ENCODE measurements at regions not wholly inside any gene's neighbourhood (a gene's known extent, or its start where the extent isn't known, plus 50 kb on each side); places are given as distances from the start of the nearest gene placed in this dataset.

GRCh38 chr3:139838269-139838957 lies 96.6 kb upstream of the CLSTN2 start:
- TF ChIP-seq CTCF (IDR thresholded peaks at IDR 0.05; ENCODE audit: low read depth, low read length, missing control alignments), result no peak
- no peak overlapping the region for H3K4me3 ChIP-seq (ENCODE audit: low read depth, low read length)
- no peak for DNase-seq (ENCODE audit: low read depth)
- in situ Hi-C loops (cut with HindIII; ENCODE audit: low sequenced_read_pairs), result no loop called here

- DNase-seq (ENCODE audit: low read depth), result no peak
- in situ Hi-C loops (cut with HindIII; ENCODE audit: low sequenced_read_pairs), result no loop called here
- TF ChIP-seq CTCF (IDR thresholded peaks at IDR 0.05; ENCODE audit: low read depth, low read length, missing control alignments), result no peak
Measured at GRCh38 chr3:139836698-139837464, 98.1 kb upstream of the CLSTN2 start.

GRCh38 chr3:139835830-139836683 lies 98.9 kb upstream of the CLSTN2 start:
- no peak for DNase-seq (ENCODE audit: low read depth)
- H3K4me3 ChIP-seq (ENCODE audit: low read depth, low read length), result no peak overlapping the region
- in situ Hi-C loops (cut with HindIII; ENCODE audit: low sequenced_read_pairs), result no loop called here
- no peak for TF ChIP-seq CTCF (IDR thresholded peaks at IDR 0.05; ENCODE audit: low read depth, low read length, missing control alignments)

More at GRCh38 chr3:139836698-139837464, 98.1 kb upstream of the CLSTN2 start:
- H3K4me3 ChIP-seq (ENCODE audit: low read depth, low read length), result no peak overlapping the region

- H3K4me3 ChIP-seq (ENCODE audit: low read depth, low read length), result no peak overlapping the region
- in situ Hi-C loops (cut with HindIII; ENCODE audit: low sequenced_read_pairs), result no loop called here
- DNase-seq (ENCODE audit: low read depth), result no peak
- no peak for TF ChIP-seq CTCF (IDR thresholded peaks at IDR 0.05; ENCODE audit: low read depth, low read length, missing control alignments)
Measured at GRCh38 chr3:139832998-139833397, 102.0 kb upstream of the CLSTN2 start.

- in situ Hi-C loops (cut with HindIII; ENCODE audit: low sequenced_read_pairs), result no loop called here
- no peak for TF ChIP-seq CTCF (IDR thresholded peaks at IDR 0.05; ENCODE audit: low read depth, low read length, missing control alignments)
- H3K4me3 ChIP-seq (ENCODE audit: low read depth, low read length), result no peak overlapping the region
- DNase-seq (ENCODE audit: low read depth), result no peak
Measured at GRCh38 chr3:139830817-139831216, 104.2 kb upstream of the CLSTN2 start.

- no peak overlapping the region for H3K4me3 ChIP-seq (ENCODE audit: low read depth, low read length)
- no peak for DNase-seq (ENCODE audit: low read depth)
- TF ChIP-seq CTCF (IDR thresholded peaks at IDR 0.05; ENCODE audit: low read depth, low read length, missing control alignments), result no peak
- in situ Hi-C loops (cut with HindIII; ENCODE audit: low sequenced_read_pairs), result no loop called here
Measured at GRCh38 chr3:139827833-139828232, 107.2 kb upstream of the CLSTN2 start.

Measured in astrocyte of the cerebellum (primary cell).